ENCODE measurements at regions not wholly inside any gene's neighbourhood (a gene's known extent, or its start where the extent isn't known, plus 50 kb on each side); places are given as distances from the start of the nearest gene placed in this dataset.

GRCh38 chr5:124806373-124807077, 60.1 kb upstream of the ZNF608 start:
- intact Hi-C loops (cut with DNase I, micrococcal nuclease): no loop called here
- no peak overlapping the region for H3K4me3 ChIP-seq
- no peaks in the 10 kb centered on the region for H3K9me3 ChIP-seq
- H3K36me3 ChIP-seq (ENCODE audit: low read depth): no peaks in the 10 kb centered on the region
- H3K4me1 ChIP-seq (ENCODE audit: low read depth): no peaks in the 10 kb centered on the region
- DNase-seq (peak; percentile 76 to 92 (median 80)), ATAC-seq (peak; percentile 88)
- no peak for TF ChIP-seq CTCF (IDR thresholded peaks at IDR 0.05)

- no peak for TF ChIP-seq CTCF (IDR thresholded peaks at IDR 0.05)
- DNase-seq (no peak), ATAC-seq (no peak)
- intact Hi-C loops (cut with DNase I, micrococcal nuclease): no loop called here
- Histone ChIP-seq H3K36me3 (ENCODE audit: low read depth) (no peaks in the 10 kb centered on the region), H3K4me3 (no peak overlapping the region), H3K4me1 (ENCODE audit: low read depth) (no peaks in the 10 kb centered on the region), H3K9me3 (no peaks in the 10 kb centered on the region)
These were observed 62.4 kb upstream of the ZNF608 start for GRCh38 chr5:124808842-124809268.

GRCh38 chr5:124810396-124811006, 64.1 kb upstream of the ZNF608 start:
- Histone ChIP-seq H3K36me3 (ENCODE audit: low read depth) (no peaks in the 10 kb centered on the region), H3K4me3 (no peak overlapping the region), H3K9me3 (no peaks in the 10 kb centered on the region), H3K4me1 (ENCODE audit: low read depth) (no peaks in the 10 kb centered on the region)
- DNase-seq (no peak), ATAC-seq (no peak)
- intact Hi-C loops (cut with DNase I, micrococcal nuclease): no loop called here
- no peak for TF ChIP-seq CTCF (IDR thresholded peaks at IDR 0.05)

GRCh38 chr5:124812771-124813358, 66.4 kb upstream of the ZNF608 start:
- ATAC-seq (peak; percentile 85), DNase-seq (peak in 1 of 3 donors; percentile 30)
- H3K36me3 ChIP-seq (ENCODE audit: low read depth): no peaks in the 10 kb centered on the region
- no peak for TF ChIP-seq CTCF (IDR thresholded peaks at IDR 0.05)
- H3K9me3 ChIP-seq: no peaks in the 10 kb centered on the region
- H3K4me1 ChIP-seq (ENCODE audit: low read depth): no peaks in the 10 kb centered on the region
- no peak overlapping the region for H3K4me3 ChIP-seq
- intact Hi-C loops (cut with DNase I, micrococcal nuclease): no loop called here

- ATAC-seq (no peak), DNase-seq (no peak)
- Histone ChIP-seq H3K4me1 (ENCODE audit: low read depth) (no peaks in the 10 kb centered on the region), H3K4me3 (no peak overlapping the region), H3K9me3 (no peaks in the 10 kb centered on the region), H3K36me3 (ENCODE audit: low read depth) (no peaks in the 10 kb centered on the region)
- intact Hi-C loops (cut with DNase I, micrococcal nuclease): no loop called here
- no peak for TF ChIP-seq CTCF (IDR thresholded peaks at IDR 0.05)
These were observed 69.9 kb upstream of the ZNF608 start for GRCh38 chr5:124816381-124816780.

Measured in mucosa of descending colon (tissue), 3 donors.